ENCODE measurements at regions not wholly inside any gene's neighbourhood (a gene's known extent, or its start where the extent isn't known, plus 50 kb on each side); places are given as distances from the start of the nearest gene placed in this dataset.

DNA sequence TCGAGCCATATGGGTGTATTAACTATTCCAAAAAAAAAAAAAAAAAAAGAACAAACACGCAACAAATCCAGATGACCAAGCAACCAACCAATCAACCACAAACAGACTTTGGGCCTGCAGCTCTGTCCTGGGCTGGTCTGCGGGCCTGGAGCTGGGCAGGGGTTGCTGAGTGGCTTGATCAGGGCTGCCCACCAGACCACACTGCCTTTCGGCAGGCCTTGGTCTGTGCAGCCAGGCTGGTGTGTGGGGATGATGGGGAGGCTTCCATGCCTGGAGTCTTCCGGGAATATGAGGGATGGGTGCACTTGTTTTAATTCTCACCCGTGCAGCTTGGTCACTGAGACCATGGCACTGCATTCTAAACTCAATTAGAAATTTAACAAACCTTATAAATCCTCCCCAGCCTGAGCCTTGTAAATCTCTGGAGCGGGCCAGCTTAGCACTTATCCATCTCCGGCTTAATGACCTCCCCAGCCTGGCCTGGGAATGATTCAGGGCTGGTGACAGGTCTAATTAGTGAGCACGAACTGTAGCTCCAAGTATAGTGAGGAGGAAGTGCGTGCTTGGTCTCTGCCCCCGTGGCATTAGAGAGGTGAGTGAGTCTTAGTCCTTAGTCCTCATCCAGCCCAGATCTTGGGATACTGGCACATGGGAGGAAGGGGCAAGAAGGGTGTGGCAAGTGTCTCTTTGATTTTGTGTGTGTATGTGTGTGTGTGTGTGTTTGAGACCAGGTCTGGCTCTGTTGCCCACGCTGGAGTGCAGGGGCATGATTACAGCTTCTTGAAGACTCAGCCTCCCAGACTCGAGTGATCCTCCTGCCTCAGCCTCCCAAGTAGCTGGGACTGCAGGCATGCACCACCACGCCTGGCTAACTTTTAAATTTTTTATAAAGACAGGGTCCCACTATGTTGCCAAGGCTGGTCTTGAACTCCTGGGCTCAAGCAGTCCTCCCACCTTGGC is 74.6 kb upstream of the CSF3R start:
- DNase-seq (ENCODE audit: low spot score), result no peak
- TF ChIP-seq, protein P1, sequence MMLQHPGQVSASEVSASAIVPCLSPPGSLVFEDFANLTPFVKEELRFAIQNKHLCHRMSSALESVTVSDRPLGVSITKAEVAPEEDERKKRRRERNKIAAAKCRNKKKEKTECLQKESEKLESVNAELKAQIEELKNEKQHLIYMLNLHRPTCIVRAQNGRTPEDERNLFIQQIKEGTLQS (IDR thresholded peaks at IDR 0.05), result no peak
- TF ChIP-seq FOXA2 (IDR thresholded peaks at IDR 0.05), result no peak
- TF ChIP-seq FOXA1 (IDR thresholded peaks at IDR 0.05), result no peak
- TF ChIP-seq SP1 (IDR thresholded peaks at IDR 0.05), result no peak
- TF ChIP-seq, protein P2, sequence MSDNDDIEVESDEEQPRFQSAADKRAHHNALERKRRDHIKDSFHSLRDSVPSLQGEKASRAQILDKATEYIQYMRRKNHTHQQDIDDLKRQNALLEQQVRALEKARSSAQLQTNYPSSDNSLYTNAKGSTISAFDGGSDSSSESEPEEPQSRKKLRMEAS (IDR thresholded peaks at IDR 0.05), result no peak
- no peak for TF ChIP-seq TAF1 (conservative IDR thresholded peaks at IDR 0.05)
- no peak for TF ChIP-seq RXRA (IDR thresholded peaks at IDR 0.05)
- TF ChIP-seq NR2F2 (IDR thresholded peaks at IDR 0.05), result no peak
- TF ChIP-seq GABPA (IDR thresholded peaks at IDR 0.05 in 1 of 2, conservative IDR thresholded peaks at IDR 0.05 in 1 of 2), result no peak
- no peak for TF ChIP-seq EGR1 (IDR thresholded peaks at IDR 0.05; ENCODE audit: low read depth in 2 of 2)
- TF ChIP-seq, protein P3, sequence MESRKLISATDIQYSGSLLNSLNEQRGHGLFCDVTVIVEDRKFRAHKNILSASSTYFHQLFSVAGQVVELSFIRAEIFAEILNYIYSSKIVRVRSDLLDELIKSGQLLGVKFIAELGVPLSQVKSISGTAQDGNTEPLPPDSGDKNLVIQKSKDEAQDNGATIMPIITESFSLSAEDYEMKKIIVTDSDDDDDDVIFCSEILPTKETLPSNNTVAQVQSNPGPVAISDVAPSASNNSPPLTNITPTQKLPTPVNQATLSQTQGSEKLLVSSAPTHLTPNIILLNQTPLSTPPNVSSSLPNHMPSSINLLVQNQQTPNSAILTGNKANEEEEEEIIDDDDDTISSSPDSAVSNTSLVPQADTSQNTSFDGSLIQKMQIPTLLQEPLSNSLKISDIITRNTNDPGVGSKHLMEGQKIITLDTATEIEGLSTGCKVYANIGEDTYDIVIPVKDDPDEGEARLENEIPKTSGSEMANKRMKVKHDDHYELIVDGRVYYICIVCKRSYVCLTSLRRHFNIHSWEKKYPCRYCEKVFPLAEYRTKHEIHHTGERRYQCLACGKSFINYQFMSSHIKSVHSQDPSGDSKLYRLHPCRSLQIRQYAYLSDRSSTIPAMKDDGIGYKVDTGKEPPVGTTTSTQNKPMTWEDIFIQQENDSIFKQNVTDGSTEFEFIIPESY (IDR thresholded peaks at IDR 0.05), result no peak
- TF ChIP-seq RAD21 (IDR thresholded peaks at IDR 0.05), result no peak
- TF ChIP-seq HNF4G (IDR thresholded peaks at IDR 0.05), result no peak
- no peak for TF ChIP-seq JUND (IDR thresholded peaks at IDR 0.05)
- TF ChIP-seq HNF4A (conservative IDR thresholded peaks at IDR 0.05), result no peak
- Histone ChIP-seq H3K27me3 (ENCODE audit: control insufficient read depth in 4 of 4, insufficient read depth in 4 of 4, low read length in 3 of 4) (peaks cover 0 to 12% (median 2%) of the 10 kb centered on the region in 4 donors), H3K4me1 (ENCODE audit: control insufficient read depth in 4 of 4, insufficient read depth in 4 of 4, low read length in 3 of 4) (no peaks in the 10 kb centered on the region), H3K27ac (ENCODE audit: low read depth in 1 of 2, low read length in 2 of 2) (no peak overlapping the region), H3K4me3 (ENCODE audit: low read depth in 1 of 3, low read length in 3 of 3) (no peak overlapping the region), H3K9ac (ENCODE audit: low read depth in 1 of 2, low read length in 2 of 2) (no peak overlapping the region), H3K36me3 (ENCODE audit: control insufficient read depth in 4 of 4, insufficient read depth in 3 of 4, low read depth in 1 of 4, low read length in 3 of 4) (no peaks in the 10 kb centered on the region), H3K9me3 (ENCODE audit: control insufficient read depth in 4 of 4, low read length in 3 of 4) (no peaks in the 10 kb centered on the region)
- 83% methylated on average over 14 of the region's 14 CpGs for WGBS

DNA sequence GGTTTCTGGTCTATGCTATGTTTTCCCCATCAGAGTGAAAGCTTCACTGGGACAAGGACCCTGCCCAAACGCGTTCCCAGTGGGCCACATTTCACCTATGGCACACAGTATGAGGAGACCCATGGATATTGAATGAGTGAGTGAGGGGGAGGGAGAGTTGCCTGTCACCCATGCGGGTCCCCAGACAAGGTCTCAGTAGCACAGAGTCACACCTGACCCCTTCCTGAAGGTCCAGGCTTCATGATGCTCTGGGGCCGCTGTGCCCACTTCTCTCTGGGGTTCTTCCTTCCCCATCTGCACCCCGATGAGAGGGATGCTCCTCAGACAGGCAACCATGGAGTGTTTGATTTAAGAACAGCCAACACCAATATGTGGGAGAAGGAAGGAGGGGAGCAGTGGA is 72.3 kb upstream of the CSF3R start:
- TF ChIP-seq FOXA2 (IDR thresholded peaks at IDR 0.05), result no peak
- TF ChIP-seq, protein P2 (IDR thresholded peaks at IDR 0.05), result no peak
- TF ChIP-seq, protein P4, sequence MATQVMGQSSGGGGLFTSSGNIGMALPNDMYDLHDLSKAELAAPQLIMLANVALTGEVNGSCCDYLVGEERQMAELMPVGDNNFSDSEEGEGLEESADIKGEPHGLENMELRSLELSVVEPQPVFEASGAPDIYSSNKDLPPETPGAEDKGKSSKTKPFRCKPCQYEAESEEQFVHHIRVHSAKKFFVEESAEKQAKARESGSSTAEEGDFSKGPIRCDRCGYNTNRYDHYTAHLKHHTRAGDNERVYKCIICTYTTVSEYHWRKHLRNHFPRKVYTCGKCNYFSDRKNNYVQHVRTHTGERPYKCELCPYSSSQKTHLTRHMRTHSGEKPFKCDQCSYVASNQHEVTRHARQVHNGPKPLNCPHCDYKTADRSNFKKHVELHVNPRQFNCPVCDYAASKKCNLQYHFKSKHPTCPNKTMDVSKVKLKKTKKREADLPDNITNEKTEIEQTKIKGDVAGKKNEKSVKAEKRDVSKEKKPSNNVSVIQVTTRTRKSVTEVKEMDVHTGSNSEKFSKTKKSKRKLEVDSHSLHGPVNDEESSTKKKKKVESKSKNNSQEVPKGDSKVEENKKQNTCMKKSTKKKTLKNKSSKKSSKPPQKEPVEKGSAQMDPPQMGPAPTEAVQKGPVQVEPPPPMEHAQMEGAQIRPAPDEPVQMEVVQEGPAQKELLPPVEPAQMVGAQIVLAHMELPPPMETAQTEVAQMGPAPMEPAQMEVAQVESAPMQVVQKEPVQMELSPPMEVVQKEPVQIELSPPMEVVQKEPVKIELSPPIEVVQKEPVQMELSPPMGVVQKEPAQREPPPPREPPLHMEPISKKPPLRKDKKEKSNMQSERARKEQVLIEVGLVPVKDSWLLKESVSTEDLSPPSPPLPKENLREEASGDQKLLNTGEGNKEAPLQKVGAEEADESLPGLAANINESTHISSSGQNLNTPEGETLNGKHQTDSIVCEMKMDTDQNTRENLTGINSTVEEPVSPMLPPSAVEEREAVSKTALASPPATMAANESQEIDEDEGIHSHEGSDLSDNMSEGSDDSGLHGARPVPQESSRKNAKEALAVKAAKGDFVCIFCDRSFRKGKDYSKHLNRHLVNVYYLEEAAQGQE (IDR thresholded peaks at IDR 0.05), result no peak
- no peak for TF ChIP-seq EGR1 (IDR thresholded peaks at IDR 0.05; ENCODE audit: low read depth in 2 of 2)
- TF ChIP-seq, protein P5, sequence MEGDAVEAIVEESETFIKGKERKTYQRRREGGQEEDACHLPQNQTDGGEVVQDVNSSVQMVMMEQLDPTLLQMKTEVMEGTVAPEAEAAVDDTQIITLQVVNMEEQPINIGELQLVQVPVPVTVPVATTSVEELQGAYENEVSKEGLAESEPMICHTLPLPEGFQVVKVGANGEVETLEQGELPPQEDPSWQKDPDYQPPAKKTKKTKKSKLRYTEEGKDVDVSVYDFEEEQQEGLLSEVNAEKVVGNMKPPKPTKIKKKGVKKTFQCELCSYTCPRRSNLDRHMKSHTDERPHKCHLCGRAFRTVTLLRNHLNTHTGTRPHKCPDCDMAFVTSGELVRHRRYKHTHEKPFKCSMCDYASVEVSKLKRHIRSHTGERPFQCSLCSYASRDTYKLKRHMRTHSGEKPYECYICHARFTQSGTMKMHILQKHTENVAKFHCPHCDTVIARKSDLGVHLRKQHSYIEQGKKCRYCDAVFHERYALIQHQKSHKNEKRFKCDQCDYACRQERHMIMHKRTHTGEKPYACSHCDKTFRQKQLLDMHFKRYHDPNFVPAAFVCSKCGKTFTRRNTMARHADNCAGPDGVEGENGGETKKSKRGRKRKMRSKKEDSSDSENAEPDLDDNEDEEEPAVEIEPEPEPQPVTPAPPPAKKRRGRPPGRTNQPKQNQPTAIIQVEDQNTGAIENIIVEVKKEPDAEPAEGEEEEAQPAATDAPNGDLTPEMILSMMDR (IDR thresholded peaks at IDR 0.05; ENCODE audit: low read depth, low read length, missing input control), result no peak
- Histone ChIP-seq H3K4me3 (ENCODE audit: low read depth in 1 of 3, low read length in 3 of 3) (no peak overlapping the region), H3K9me3 (ENCODE audit: control insufficient read depth in 4 of 4, low read length in 3 of 4) (no peaks in the 10 kb centered on the region), H3K27me3 (ENCODE audit: control insufficient read depth in 4 of 4, insufficient read depth in 4 of 4, low read length in 3 of 4) (peaks cover 0 to 12% (median 2%) of the 10 kb centered on the region in 4 donors), H3K36me3 (ENCODE audit: control insufficient read depth in 4 of 4, insufficient read depth in 3 of 4, low read depth in 1 of 4, low read length in 3 of 4) (no peaks in the 10 kb centered on the region), H3K27ac (ENCODE audit: low read depth in 1 of 2, low read length in 2 of 2) (no peak overlapping the region), H3K4me1 (ENCODE audit: control insufficient read depth in 4 of 4, insufficient read depth in 4 of 4, low read length in 3 of 4) (no peaks in the 10 kb centered on the region), H3K9ac (ENCODE audit: low read depth in 1 of 2, low read length in 2 of 2) (no peak overlapping the region)
- DNase-seq (ENCODE audit: low spot score), result no peak
- 64% methylated on average over 5 of the region's 5 CpGs for WGBS

Measured in liver (tissue), 8 donors.